GM23338 (cell line): ENCODE measurements at regions not wholly inside any gene's neighbourhood (a gene's known extent, or its start where the extent isn't known, plus 50 kb on each side); places are given as distances from the start of the nearest gene placed in this dataset.

ENCODE experiments used
- ATAC-seq: fragments of 200-7000 bp; cut with Tn5 transposase; 3 replicates; pipeline ENCODE4 v1.9.1; 2020
- DNase-seq: peaks from one replicate; pipeline ENCODE4 v3.0.0-alpha.2; 2015; ENCODE audit warnings: low spot score
- H2AFZ ChIP-seq: fragments of 200-600 bp; sonication (generic); 2 replicates; pipeline ENCODE4 v1.8.0; 2016; ENCODE audit warnings: antibody characterized with exemption, mild to moderate bottlenecking, moderate library complexity
- H3F3A ChIP-seq: fragments of 200-600 bp; sonication (generic); replicated peaks from 2 replicates; pipeline ENCODE4 v1.8.0; 2017; ENCODE audit warnings: antibody characterized with exemption, mixed run types, low read depth
- H3K27ac ChIP-seq: fragments of 200-600 bp; sonication (generic); 2 replicates; pipeline ENCODE4 v1.6.1; 2016; ENCODE audit warnings: low read depth
- H3K27me3 ChIP-seq: fragments of 200-600 bp; sonication (generic); 2 replicates; pipeline ENCODE4 v1.8.0; 2016; ENCODE audit warnings: mild to moderate bottlenecking, mixed run types, moderate library complexity; ENCODE audit not compliant: insufficient read depth
- H3K36me3 ChIP-seq: fragments of 200-600 bp; sonication (generic); 2 replicates; pipeline ENCODE4 v1.8.0; 2016; ENCODE audit warnings: mild to moderate bottlenecking; ENCODE audit not compliant: insufficient read depth
- H3K4me1 ChIP-seq: fragments of 200-600 bp; sonication (generic); 2 replicates; pipeline ENCODE4 v1.8.0; 2016; ENCODE audit warnings: mild to moderate bottlenecking, moderate library complexity; ENCODE audit not compliant: insufficient read depth
- H3K4me2 ChIP-seq: fragments of 200-600 bp; sonication (generic); 2 replicates; pipeline ENCODE4 v1.7.1; 2017; ENCODE audit warnings: mixed run types
- H3K4me3 ChIP-seq: fragments of 200-600 bp; sonication (generic); 2 replicates; pipeline ENCODE4 v1.6.1; 2016; ENCODE audit warnings: mixed run types
- H3K79me2 ChIP-seq: fragments of 200-600 bp; sonication (generic); replicated peaks from 2 replicates; pipeline ENCODE4 v1.8.0; 2017; ENCODE audit warnings: mild to moderate bottlenecking; ENCODE audit not compliant: insufficient read depth
- H3K9me2 ChIP-seq: fragments of 200-600 bp; sonication (generic); 2 replicates; pipeline ENCODE4 v1.8.0; 2017; ENCODE audit not compliant: insufficient read depth
- H4K20me1 ChIP-seq: fragments of 200-600 bp; sonication (generic); replicated peaks from 2 replicates; pipeline ENCODE4 v1.8.0; 2017; ENCODE audit warnings: mild to moderate bottlenecking; ENCODE audit not compliant: insufficient read depth
- H3K27ac Mint-ChIP-seq: 2 replicates; pipeline ENCODE4 v1.8.0; 2020; ENCODE audit warnings: inconsistent platforms, mild to moderate bottlenecking, moderate library complexity, mixed read lengths
- H3K27me3 Mint-ChIP-seq: 3 replicates; pipeline ENCODE4 v1.8.0; 2022; ENCODE audit warnings: low read depth, mild to moderate bottlenecking, moderate library complexity, mixed read lengths, inconsistent platforms; ENCODE audit not compliant: insufficient read depth, poor library complexity
- H3K36me3 Mint-ChIP-seq: 3 replicates; pipeline ENCODE4 v1.8.0; 2021; ENCODE audit warnings: low read depth, mild to moderate bottlenecking, inconsistent platforms, moderate library complexity, mixed read lengths
- H3K4me1 Mint-ChIP-seq: 3 replicates; pipeline ENCODE4 v1.8.0; 2020; ENCODE audit warnings: mild to moderate bottlenecking, inconsistent platforms, mixed read lengths
- H3K4me3 Mint-ChIP-seq: 3 replicates; pipeline ENCODE4 v1.8.0; 2021; ENCODE audit warnings: moderate library complexity, mild to moderate bottlenecking, inconsistent platforms, mixed read lengths
- H3K9me3 Mint-ChIP-seq: 3 replicates; pipeline ENCODE4 v1.8.0; 2020; ENCODE audit warnings: moderate library complexity, mild to moderate bottlenecking, inconsistent platforms, mixed read lengths
- CREB1 ChIP-seq: fragments of 250-450 bp; sonication (Bioruptor Pico); IDR thresholded peaks from 2 replicates; pipeline ENCODE4 v1.5.0; 2020; ENCODE audit warnings: low read depth, mild to moderate bottlenecking, moderate library complexity
- ETS1 ChIP-seq: IDR thresholded peaks from 2 replicates; pipeline ENCODE4 v1.6.1; 2016; ENCODE audit warnings: antibody characterized with exemption
- EZH2 ChIP-seq: fragments of 200-600 bp; sonication (generic); IDR thresholded peaks from one replicate; pipeline ENCODE4 v1.8.0; 2017; ENCODE audit warnings: antibody characterized with exemption, mild to moderate bottlenecking, low read depth; ENCODE audit not compliant: unreplicated experiment
- EZH2phosphoT487 ChIP-seq: fragments of 200-600 bp; sonication (generic); IDR thresholded peaks from one replicate; pipeline ENCODE4 v1.8.1; 2018; ENCODE audit warnings: antibody characterized with exemption; ENCODE audit not compliant: unreplicated experiment
- JUNB ChIP-seq: IDR thresholded peaks from one replicate; pipeline ENCODE4 v1.6.1; 2016; ENCODE audit warnings: antibody characterized with exemption; ENCODE audit not compliant: unreplicated experiment
- NANOG ChIP-seq: IDR thresholded peaks from 2 replicates; pipeline ENCODE4 v1.6.1; 2016; ENCODE audit warnings: antibody characterized with exemption, borderline replicate concordance
- POLR2AphosphoS5 ChIP-seq: IDR thresholded peaks from 2 replicates; pipeline ENCODE4 v1.6.1; 2016; ENCODE audit warnings: antibody characterized with exemption, low read depth
- STAT1 ChIP-seq: IDR thresholded peaks from one replicate; pipeline ENCODE4 v1.6.1; 2016; ENCODE audit warnings: antibody characterized with exemption; ENCODE audit not compliant: unreplicated experiment
- ZNF114 ChIP-seq: fragments of 250-450 bp; sonication (Bioruptor Pico); IDR thresholded peaks from 2 replicates; pipeline ENCODE4 v1.5.0; 2020; ENCODE audit warnings: mild to moderate bottlenecking, moderate library complexity
- ZNF331 ChIP-seq: fragments of 250-450 bp; sonication (Bioruptor Pico); IDR thresholded peaks from 2 replicates; pipeline ENCODE4 v1.5.0; 2020; ENCODE audit warnings: low read depth, mild to moderate bottlenecking, moderate library complexity
- ZNF462 ChIP-seq: fragments of 250-450 bp; sonication (Bioruptor Pico); IDR thresholded peaks from 2 replicates; pipeline ENCODE4 v1.5.0; 2020; ENCODE audit warnings: mild to moderate bottlenecking, moderate library complexity
- TF ChIP-seq, protein P1 (sequence below): IDR thresholded peaks from one replicate; pipeline ENCODE4 v1.6.1; 2018; ENCODE audit warnings: antibody characterized with exemption; ENCODE audit not compliant: unreplicated experiment
- TF ChIP-seq, protein P2 (sequence below), 2 experiments: fragments of 200-600 bp in 1 of 2; sonication (generic) in 1 of 2; conservative IDR thresholded peaks; 2 replicates each; pipeline versions ENCODE4 v1.5.1 to v1.6.1; 2016 to 2017; ENCODE audit warnings: antibody characterized with exemption in 2 of 2, low read depth in 2 of 2, mild to moderate bottlenecking in 2 of 2, moderate library complexity in 1 of 2

DNA sequence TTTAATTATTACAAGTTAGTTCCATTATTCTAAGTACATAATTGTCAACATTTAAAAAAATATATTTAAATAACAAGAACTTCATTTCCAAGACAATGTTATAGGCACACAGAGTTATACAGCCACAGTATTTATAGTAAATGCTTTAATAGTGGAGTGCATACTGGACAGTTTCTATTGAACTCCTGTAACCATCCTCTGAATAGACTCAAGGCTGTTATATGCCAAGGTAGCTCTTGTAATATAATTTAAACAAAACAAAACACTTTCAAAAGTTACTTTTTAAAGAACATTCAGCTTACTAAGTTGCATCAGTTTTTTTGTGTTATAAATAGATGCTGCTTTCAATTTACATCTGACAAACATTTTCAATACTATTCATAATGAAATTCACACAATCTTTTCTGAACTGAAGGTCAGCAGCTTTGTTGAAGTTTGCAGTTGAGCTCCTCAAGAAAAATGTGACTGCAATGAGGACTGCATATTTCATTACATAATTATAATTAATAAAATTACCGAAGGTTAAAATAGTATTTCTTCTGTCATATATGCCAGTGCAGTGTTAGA, 549.9 kb upstream of the CYLC2 start:
- peaks cover 88% of the 10 kb centered on the region for H3K9me3 Mint-ChIP-seq
- TF ChIP-seq ZNF462 (CRISPR knock-in tag) = no peak
- no peak for TF ChIP-seq ZNF114
- TF ChIP-seq, protein P1, sequence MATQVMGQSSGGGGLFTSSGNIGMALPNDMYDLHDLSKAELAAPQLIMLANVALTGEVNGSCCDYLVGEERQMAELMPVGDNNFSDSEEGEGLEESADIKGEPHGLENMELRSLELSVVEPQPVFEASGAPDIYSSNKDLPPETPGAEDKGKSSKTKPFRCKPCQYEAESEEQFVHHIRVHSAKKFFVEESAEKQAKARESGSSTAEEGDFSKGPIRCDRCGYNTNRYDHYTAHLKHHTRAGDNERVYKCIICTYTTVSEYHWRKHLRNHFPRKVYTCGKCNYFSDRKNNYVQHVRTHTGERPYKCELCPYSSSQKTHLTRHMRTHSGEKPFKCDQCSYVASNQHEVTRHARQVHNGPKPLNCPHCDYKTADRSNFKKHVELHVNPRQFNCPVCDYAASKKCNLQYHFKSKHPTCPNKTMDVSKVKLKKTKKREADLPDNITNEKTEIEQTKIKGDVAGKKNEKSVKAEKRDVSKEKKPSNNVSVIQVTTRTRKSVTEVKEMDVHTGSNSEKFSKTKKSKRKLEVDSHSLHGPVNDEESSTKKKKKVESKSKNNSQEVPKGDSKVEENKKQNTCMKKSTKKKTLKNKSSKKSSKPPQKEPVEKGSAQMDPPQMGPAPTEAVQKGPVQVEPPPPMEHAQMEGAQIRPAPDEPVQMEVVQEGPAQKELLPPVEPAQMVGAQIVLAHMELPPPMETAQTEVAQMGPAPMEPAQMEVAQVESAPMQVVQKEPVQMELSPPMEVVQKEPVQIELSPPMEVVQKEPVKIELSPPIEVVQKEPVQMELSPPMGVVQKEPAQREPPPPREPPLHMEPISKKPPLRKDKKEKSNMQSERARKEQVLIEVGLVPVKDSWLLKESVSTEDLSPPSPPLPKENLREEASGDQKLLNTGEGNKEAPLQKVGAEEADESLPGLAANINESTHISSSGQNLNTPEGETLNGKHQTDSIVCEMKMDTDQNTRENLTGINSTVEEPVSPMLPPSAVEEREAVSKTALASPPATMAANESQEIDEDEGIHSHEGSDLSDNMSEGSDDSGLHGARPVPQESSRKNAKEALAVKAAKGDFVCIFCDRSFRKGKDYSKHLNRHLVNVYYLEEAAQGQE = no peak
- TF ChIP-seq, protein P2, sequence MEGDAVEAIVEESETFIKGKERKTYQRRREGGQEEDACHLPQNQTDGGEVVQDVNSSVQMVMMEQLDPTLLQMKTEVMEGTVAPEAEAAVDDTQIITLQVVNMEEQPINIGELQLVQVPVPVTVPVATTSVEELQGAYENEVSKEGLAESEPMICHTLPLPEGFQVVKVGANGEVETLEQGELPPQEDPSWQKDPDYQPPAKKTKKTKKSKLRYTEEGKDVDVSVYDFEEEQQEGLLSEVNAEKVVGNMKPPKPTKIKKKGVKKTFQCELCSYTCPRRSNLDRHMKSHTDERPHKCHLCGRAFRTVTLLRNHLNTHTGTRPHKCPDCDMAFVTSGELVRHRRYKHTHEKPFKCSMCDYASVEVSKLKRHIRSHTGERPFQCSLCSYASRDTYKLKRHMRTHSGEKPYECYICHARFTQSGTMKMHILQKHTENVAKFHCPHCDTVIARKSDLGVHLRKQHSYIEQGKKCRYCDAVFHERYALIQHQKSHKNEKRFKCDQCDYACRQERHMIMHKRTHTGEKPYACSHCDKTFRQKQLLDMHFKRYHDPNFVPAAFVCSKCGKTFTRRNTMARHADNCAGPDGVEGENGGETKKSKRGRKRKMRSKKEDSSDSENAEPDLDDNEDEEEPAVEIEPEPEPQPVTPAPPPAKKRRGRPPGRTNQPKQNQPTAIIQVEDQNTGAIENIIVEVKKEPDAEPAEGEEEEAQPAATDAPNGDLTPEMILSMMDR (conservative IDR thresholded peaks at IDR 0.05; ENCODE audit: low read depth in 2 of 2) = no peak
- no peak for TF ChIP-seq CREB1 (CRISPR knock-in tag)
- no peak for TF ChIP-seq ZNF331
- TF ChIP-seq EZH2 = no peak
- TF ChIP-seq STAT1 = no peak
- no peak for TF ChIP-seq EZH2phosphoT487
- no peak for TF ChIP-seq JUNB
- no peak for TF ChIP-seq NANOG
- TF ChIP-seq POLR2AphosphoS5 = no peak
- no peak for TF ChIP-seq ETS1
- no peak overlapping the region for H3K4me3 Mint-ChIP-seq

More for the DNA sequence above, 549.9 kb upstream of the CYLC2 start:
- H3K27me3 ChIP-seq = no peaks in the 10 kb centered on the region
- no peaks in the 10 kb centered on the region for H3K9me2 ChIP-seq
- H3K4me3 ChIP-seq = no peak overlapping the region
- Mint-ChIP-seq H3K4me1 (no peaks in the 10 kb centered on the region), H3K36me3 (peaks cover 16% of the 10 kb centered on the region; the same call in 2 of the 3 replicates), H3K27ac (no peak overlapping the region), H3K27me3 (no peaks in the 10 kb centered on the region)
- no peaks in the 10 kb centered on the region for H3F3A ChIP-seq
- no peak for DNase-seq
- no peaks in the 10 kb centered on the region for H4K20me1 ChIP-seq
- no peak for ATAC-seq
- no peaks in the 10 kb centered on the region for H3K4me1 ChIP-seq
- H3K36me3 ChIP-seq = peaks cover 12% of the 10 kb centered on the region; the same call in 1 of the 2 replicates
- no peaks in the 10 kb centered on the region for H3K79me2 ChIP-seq
- no peak overlapping the region for H2AFZ ChIP-seq
- no peak overlapping the region for H3K27ac ChIP-seq
- H3K4me2 ChIP-seq = no peak overlapping the region
